ENCODE measurements at regions not wholly inside any gene's neighbourhood (a gene's known extent, or its start where the extent isn't known, plus 50 kb on each side); places are given as distances from the start of the nearest gene placed in this dataset.

DNA sequence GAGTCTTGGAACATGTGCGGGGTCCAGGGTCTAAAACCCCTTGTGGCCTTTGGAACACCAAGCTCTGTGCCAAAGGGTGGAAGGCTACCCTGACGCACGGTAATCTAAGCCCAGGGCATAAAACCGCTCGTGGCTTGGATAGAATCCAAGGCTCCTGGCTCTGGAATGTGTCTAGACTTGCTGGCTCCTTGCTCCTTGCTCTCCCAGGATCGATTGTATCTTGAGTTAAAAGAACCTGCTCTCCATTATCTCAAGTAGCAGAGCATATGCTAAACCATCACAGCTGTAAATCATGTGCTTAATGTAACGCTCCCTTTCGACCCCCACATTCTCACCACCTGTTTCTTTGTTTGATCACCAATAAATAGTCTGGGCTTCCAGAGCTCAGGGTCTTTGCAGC is 50.3 kb downstream of the TLCD4 start:
- DNase-seq (ENCODE audit: low read depth), result peak; percentile 92

DNA sequence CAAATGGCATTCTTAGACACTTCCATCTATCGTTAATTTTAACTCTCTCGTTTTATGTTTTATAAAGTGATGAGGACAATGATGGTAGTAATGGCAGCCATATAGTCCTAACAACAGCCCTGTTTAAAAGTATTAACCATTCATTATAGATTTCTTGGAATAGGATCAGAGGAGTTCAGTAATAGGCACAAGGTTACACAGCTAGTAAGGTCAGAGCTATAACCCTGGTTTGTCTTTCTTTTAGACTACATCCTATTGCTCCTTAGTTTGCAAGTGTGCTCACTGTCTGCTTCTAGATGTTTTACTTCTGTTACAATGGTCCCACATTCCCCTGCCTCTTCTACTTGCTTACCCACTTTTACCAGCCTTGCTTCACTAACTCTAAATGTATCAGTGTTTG is 50.9 kb downstream of the TLCD4 start:
- no peak for DNase-seq (ENCODE audit: low read depth)

DNA sequence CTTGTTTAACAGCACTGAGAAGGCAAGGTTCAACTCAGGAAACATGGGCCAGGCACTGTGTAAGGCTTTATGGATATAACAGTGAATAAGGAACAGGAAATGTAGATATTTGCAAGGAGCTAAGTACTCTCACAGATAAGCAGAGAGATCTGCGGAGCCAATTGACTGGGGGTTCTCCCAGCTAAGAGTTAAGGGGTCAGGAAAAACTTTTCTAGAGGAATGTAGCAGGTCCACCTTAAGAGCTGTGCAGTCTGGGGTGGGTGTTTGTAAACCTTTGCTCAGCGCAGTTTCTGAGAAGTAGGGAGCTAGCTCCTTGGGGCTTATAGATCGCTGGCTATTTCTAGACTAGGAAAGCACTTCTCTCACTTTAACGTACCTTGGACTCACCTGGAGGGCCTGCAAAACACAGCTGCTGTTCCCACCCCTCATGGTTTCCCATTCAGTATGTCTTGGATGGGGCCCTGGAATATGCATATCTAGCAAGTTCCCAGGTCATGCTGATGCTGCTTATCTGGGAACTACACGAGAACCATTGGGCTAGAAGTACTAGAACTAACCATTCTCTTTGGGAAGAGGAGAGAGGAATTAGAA is 51.7 kb downstream of the TLCD4 start:
- no peak for DNase-seq (ENCODE audit: low read depth)

DNA sequence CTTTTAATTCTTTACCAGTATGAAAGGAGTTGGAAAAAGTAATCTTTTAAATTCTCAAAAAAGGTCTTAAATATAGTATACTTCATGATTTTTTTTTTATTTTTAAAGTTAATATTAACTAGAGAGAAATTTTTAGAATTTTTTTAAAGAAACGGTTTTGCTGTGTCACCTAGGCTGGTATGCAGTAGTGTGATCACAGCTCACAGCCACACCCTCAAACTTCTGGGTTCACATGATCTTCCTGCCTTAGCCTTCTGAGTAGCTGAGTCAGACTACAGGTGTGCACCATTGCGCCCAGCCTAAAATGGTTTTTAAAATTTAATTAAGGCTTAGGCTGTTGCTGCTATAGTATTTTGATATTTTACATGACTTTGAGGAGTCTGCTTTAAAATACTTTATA is 52.4 kb downstream of the TLCD4 start:
- DNase-seq (ENCODE audit: low read depth), result peak; percentile 72

DNA sequence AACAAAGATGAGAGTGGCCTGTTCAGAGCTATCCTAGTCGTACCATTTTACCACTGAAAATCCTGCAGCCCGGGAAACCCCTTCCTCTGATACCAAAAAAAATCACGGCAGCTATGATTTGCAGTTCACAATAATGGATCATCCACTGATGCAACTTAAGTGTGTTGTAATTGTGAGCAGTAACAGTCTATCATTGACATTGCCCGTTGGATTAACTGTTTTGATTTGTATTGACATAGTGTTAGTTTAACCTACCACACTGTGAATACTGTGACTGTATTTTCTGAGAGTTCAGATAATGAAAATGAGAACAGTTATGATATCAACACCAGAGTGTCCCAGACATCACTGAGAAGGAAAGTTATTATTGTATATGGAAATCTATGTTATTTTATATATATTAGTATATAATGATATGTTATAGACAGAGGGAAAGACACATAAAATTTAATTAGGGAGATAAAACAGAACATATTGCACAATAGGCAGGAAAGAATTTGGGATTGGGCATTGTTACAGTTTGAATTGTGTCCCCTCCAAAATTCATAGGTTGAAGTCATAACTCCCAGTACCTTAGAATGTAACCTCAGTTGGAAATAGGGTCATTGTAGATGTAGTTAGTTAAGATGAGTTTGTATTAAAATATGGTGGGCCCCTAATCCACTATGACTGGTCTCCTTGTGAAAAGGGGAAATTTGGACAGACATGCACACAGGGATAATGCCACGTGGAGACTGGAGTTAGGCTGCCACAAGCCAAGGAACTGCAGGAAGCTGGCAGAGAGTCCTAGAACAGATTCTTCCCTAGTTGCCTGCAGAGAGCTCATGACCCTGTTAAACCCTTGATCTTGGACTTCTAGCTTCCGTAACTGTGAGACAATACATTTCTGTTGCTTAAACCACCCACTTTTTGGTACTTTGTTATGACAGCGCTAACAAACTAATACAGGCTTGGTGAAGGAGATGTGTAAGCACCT is 54.4 kb downstream of the TLCD4 start:
- no peak for DNase-seq (ENCODE audit: low read depth)

DNA sequence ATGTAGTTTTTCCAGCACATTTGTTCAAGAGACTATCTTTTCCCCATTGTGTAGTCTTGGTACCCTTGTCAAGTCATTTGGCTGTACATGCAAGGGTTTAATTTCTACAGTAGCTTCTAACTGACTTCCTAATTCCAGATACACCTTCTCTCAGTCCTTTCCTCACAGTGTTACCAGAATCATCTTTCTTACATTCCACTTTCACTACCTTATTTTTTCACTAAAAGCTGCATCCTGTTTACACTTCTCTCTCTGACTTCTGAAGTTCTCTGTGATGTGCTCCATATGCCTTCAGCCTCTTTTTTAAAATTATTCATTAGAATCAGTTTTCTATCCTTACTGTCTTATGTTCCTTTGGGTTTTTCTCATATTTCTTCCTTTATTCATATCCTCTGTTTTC is 57.1 kb upstream of the RWDD3 start:
- DNase-seq (ENCODE audit: low read depth), result no peak

DNA sequence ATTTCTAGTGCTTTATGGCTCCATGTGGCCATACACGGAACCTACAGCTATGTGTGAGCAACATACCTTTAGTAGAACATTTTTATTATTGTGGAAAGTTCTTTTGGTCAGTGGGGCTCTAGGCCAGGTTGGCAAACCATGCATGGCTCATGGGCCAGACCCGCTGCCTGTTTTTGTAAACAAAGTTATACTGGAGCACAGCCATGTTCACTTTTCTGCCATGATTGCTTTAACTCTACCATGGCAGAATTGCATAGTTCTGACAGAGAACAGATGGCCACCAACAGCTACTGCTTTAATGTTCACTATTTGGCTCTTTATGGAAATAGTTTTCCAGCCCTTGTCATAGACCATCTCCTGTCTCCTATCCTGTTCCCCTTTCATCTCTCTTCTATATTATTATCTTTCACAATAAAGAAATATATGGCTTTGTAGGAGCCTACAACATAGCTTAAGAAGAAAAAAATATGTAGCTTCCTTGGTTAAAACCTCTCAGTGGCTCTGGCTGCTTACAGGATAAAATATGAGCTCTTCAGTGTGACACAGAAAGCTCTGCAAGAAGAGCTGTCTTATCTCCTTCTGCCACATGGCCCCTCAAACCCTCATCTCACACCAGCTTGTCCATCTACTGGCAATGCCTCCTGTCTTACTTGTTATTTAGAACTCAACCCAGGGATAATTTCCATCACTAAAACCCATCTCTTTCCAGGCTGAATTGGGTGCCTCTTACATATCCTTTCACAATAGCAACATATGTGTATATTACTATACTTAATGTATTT is 54.6 kb upstream of the RWDD3 start:
- DNase-seq (ENCODE audit: low read depth), result no peak

DNA sequence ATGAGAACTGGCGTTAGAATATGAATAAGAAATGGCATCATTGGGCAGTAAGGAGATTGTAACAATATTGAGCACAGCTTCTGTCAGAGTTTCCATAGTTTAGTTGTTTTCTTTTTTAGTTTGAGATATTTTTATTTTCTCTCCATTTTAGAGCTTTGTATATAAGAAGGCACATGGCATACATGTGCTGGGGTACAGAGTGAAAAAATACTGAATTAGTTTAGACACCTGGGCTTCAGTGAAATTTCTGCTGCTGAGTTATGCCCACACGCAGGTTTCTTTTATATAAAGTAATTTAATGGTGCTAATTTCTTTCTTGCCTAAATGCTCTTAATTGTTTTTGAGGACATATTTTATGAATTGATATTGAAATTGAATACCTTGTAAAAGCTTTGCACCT is 53.6 kb upstream of the RWDD3 start:
- DNase-seq (ENCODE audit: low read depth), result no peak

DNA sequence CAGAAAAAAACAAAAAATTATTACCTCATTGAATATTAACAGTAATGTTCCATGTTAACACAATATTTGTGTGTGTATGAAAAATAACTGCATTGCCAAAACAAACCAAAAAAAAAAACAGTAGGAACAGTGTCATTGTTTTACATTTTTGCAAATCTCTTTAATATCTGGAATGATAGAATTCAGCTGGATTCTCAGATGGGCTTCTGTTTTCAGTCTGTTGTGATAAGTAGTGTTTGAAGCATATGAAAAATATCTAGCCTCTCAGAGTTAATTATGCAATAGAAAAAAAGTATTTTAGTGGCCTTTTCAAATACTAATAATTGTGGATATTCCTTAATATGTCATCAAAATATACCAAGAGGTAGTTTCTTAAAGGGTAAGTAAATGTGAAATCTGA is 52.9 kb upstream of the RWDD3 start:
- no peak for DNase-seq (ENCODE audit: low read depth)

DNA sequence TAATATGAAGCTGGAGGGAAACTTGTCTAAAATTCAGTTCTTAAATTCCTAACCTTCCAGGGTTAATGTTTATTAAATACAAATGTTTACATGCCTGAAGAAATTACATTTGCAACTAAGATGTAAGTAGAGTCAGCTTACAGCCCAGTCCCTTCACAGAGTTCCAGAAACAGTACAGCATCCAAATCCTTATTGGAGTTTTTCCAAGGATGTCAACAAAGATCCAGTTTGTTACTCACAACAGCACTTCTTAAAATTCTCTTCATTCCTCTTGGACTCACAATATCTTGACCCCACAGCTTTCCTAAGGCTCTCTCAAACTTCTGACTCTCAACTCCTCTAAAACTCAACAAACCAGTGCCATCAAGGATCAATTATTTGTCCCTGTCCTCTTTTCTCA is 50.1 kb upstream of the RWDD3 start:
- DNase-seq (ENCODE audit: low read depth), result no peak
